Activated T-helper 17 cell treated with anti-CD3 and anti-CD28 coated beads, Interleukin-2, amount 50 U/mL, for 72 hours (primary cell): ENCODE measurements at regions not wholly inside any gene's neighbourhood (a gene's known extent, or its start where the extent isn't known, plus 50 kb on each side); places are given as distances from the start of the nearest gene placed in this dataset.

Experiments
- ATAC-seq: fragments of 150-1000 bp; cut with Tn5 transposase; replicated peaks from 2 replicates; pipeline ENCODE4 v1.10.0; 2021; ENCODE audit warnings: mild to moderate bottlenecking, moderate library complexity
- H3K27ac Mint-ChIP-seq: one replicate; pipeline ENCODE4 v1.8.0; 2022; ENCODE audit warnings: mixed read lengths
- H3K27me3 Mint-ChIP-seq: one replicate; pipeline ENCODE4 v1.8.0; 2022; ENCODE audit warnings: mixed read lengths
- H3K36me3 Mint-ChIP-seq: one replicate; pipeline ENCODE4 v1.8.0; 2022; ENCODE audit warnings: low read depth, mild to moderate bottlenecking, mixed read lengths
- H3K4me1 Mint-ChIP-seq: one replicate; pipeline ENCODE4 v1.8.0; 2022; ENCODE audit warnings: mixed read lengths
- H3K4me3 Mint-ChIP-seq: one replicate; pipeline ENCODE4 v1.8.0; 2022; ENCODE audit warnings: mild to moderate bottlenecking, mixed read lengths
- H3K9me3 Mint-ChIP-seq: one replicate; pipeline ENCODE4 v1.8.0; 2022; ENCODE audit warnings: mixed read lengths

- no peaks in the 10 kb centered on the region for H3K36me3 Mint-ChIP-seq
- peaks cover 8% of the 10 kb centered on the region for H3K27me3 Mint-ChIP-seq
- ATAC-seq = no peak
- H3K4me3 Mint-ChIP-seq = no peak overlapping the region
- H3K4me1 Mint-ChIP-seq = no peaks in the 10 kb centered on the region
- H3K9me3 Mint-ChIP-seq = no peaks in the 10 kb centered on the region
- H3K27ac Mint-ChIP-seq = no peak overlapping the region
Measured at GRCh38 chr10:22875581-22875980, 52.3 kb upstream of the ARMC3 start.

DNA sequence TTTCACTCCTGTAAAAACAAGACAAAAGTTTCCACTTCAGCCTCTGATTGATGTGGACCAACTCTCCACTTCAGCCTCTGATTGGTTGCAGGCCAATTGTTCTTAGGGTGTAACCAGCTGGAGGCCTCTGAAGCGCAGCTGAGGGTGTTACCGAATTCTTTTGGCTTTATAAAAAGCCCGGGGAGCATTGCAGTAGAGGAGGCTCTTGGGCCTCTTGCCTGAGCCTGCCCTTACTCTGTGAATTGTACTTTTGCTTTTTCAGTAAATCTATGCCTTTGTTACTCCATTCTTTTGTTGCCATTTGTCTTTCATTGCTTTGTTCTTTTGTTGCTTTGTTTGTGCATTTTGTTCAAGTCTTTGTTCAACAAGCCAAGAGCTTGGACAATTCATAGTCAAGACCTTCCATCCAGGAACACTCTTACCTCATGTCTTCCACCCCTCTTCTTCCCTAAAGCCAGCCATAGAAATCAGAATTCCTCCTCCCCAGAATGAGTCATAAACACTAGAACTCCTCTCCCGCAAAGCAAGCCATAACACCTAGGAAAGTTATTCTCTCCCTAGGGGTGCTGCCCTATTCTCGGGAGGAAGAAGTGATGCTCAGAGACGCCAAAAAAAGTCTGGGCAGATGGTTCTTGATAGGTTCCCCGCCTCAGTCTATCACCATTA is 53.5 kb upstream of the ARMC3 start:
- Mint-ChIP-seq H3K9me3 (no peaks in the 10 kb centered on the region), H3K36me3 (no peaks in the 10 kb centered on the region), H3K4me3 (no peak overlapping the region), H3K27me3 (peaks cover 5% of the 10 kb centered on the region), H3K27ac (no peak overlapping the region), H3K4me1 (no peaks in the 10 kb centered on the region)
- ATAC-seq = no peak

DNA sequence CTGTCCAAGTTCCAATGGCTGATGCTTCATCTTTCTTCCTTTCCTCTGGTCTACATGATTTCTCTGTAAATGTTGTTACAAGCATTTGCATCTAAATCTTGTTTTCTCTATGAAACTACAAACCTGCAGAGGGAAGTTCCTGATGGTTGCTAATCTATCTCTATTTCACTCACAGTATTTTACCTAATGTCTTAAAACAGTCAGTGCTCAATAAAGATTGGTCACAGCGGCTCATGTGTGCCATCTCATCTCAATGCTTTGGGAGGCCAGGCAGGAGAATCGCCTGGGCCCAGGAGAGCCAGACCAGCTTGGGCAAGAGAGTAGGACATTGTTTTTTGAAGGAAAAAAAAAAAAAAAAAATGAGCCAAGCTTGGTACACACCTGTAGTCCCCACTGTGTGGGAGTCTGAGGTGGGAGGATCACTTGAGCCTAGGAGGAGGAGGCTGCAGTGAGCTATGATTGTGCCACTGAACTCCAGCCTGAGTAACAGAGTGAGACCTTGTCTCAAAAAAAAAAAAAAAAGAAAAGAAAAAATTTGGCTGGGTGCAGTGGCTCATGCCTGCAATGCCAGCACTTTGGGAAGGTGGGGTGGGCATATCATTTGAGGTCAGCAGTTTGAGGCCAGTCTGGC is 71.3 kb upstream of the ARMC3 start:
- Mint-ChIP-seq H3K27me3 (no peaks in the 10 kb centered on the region), H3K4me1 (no peaks in the 10 kb centered on the region), H3K27ac (no peak overlapping the region), H3K36me3 (no peaks in the 10 kb centered on the region), H3K4me3 (no peak overlapping the region), H3K9me3 (no peaks in the 10 kb centered on the region)
- no peak for ATAC-seq

DNA sequence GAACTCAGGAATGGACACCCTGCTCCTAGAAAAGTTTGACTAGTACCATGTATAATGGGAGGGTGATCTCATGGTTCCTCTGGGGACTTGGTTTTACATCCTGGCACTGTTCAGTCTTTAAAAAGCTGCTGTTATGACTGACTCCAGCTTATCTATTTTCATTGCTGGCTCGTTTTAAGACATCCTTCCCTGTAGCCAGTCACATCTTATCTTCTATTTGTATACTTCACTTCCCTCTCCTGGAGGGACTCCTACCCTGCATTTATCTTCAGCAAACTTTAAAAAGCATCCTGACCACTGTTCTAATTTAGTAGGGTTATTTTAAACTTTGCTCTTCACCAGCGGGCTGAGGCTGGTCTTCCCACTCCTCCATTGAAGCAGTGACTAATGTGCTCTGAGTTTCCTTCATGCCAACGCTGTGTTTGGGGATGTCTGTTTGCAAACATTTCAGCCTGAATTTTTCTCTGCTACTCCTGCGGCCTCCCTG is 72.9 kb upstream of the ARMC3 start:
- Mint-ChIP-seq H3K4me1 (no peaks in the 10 kb centered on the region), H3K9me3 (no peaks in the 10 kb centered on the region), H3K27ac (no peak overlapping the region), H3K27me3 (no peaks in the 10 kb centered on the region), H3K4me3 (no peak overlapping the region), H3K36me3 (no peaks in the 10 kb centered on the region)
- no peak for ATAC-seq

DNA sequence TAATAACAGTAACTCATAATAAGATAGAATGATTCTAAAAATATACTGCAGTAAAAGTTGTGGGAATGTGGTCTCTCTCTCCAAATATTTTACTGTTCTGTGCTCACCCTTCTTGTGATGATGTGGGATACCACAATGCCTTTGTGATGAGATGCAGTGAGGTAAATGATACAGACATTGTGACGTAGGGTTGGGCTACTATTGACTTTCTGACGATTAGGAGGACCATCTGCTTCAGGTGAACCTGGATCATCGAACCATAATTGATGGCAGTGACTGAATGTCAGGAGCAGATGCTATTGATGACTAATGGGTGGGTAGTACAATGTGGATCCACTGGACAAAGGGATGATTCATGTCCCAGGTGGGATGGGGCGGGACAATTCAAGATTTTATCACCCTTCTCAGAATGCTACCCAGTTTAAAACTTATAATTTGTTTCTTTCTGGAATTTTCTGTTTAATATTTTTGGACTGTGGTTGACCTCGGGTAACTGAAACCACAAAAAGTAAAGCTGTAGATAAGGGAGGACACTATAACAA is 73.9 kb upstream of the ARMC3 start:
- no peaks in the 10 kb centered on the region for H3K9me3 Mint-ChIP-seq
- H3K27ac Mint-ChIP-seq = no peak overlapping the region
- no peak for ATAC-seq
- H3K4me3 Mint-ChIP-seq = no peak overlapping the region
- no peaks in the 10 kb centered on the region for H3K36me3 Mint-ChIP-seq
- peaks cover 1% of the 10 kb centered on the region for H3K4me1 Mint-ChIP-seq
- H3K27me3 Mint-ChIP-seq = peaks cover 4% of the 10 kb centered on the region

DNA sequence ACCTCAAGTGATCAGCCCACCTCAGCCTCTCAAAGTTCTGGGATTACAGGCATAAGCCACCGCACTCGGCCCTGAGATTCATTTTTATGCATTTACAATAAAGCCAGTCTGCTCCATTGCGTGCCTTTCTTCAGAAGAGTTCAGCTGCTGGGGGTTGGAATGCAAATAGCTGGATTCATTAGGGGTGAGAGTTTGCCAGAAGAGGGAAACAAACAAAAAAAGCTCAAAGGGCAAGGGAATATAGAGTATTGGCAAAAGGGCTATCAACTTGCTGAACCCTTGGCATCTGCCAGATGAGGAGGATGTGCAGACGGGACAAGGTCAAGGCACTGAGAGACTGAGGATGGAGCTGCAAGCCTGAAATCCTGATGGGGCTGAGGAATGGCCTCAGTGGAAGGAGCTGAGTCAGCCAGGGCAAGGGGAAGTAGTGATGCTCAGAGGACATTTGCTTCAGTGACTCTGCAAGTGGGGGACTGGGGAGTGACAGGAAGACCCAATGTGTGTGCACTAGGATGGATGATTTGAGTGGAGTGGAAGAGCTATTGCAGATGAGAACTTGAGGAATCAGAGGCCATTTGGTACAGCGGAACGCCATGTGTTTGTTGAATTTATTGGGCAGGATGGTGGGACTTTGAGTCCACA is 75.0 kb upstream of the ARMC3 start:
- Mint-ChIP-seq H3K27me3 (peaks cover 7% of the 10 kb centered on the region), H3K4me1 (peaks cover 5% of the 10 kb centered on the region), H3K27ac (no peak overlapping the region), H3K9me3 (no peaks in the 10 kb centered on the region), H3K4me3 (no peak overlapping the region), H3K36me3 (no peaks in the 10 kb centered on the region)
- no peak for ATAC-seq

- no peak for ATAC-seq
- Mint-ChIP-seq H3K36me3 (no peaks in the 10 kb centered on the region), H3K27me3 (peaks cover 7% of the 10 kb centered on the region), H3K9me3 (no peaks in the 10 kb centered on the region), H3K4me1 (peaks cover 5% of the 10 kb centered on the region), H3K4me3 (no peak overlapping the region), H3K27ac (no peak overlapping the region)
Measured at GRCh38 chr10:22851865-22852239, 76.0 kb upstream of the ARMC3 start.

GRCh38 chr10:22850541-22850940 is 77.3 kb upstream of the ARMC3 start:
- H3K4me1 Mint-ChIP-seq = peaks cover 5% of the 10 kb centered on the region
- ATAC-seq = no peak

DNA sequence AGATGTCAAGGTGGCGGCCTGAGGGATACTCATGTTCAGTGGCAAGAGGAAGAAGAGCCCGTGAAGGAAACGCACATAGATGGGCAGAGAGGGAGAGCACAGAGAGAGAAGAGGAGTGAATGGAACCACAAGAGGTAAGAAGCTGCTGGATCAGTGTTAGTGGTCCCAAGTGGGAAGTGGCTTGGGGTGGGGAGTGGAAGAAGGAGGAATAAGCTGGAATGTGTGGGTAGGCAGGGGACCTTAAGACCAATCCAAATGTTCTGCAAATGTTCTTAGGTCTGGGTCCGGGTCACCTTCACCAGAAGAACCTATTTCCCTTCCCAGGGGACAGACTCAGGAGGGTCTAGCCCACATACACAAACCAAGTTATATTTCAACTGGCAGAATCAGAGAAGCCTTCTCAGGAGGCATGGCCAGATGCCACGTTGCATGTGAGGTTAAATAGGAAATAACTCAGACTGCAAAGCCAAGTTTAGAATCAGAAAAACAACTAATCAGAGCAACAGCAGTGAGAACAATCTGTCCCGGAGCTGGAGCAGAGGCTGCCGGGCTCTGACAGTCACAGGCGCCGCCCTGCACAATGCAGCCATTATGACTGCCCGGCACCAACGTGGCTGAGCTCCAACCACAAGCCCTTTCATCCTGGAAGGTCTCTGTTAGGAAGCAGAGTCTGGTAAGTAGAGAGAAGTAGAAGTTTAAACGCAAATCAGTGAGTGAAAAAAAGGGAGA is 78.6 kb upstream of the ARMC3 start:
- no peak overlapping the region for H3K27ac Mint-ChIP-seq
- H3K4me3 Mint-ChIP-seq = no peak overlapping the region
- ATAC-seq = peak; percentile 23
- peaks cover 5% of the 10 kb centered on the region for H3K4me1 Mint-ChIP-seq
- H3K9me3 Mint-ChIP-seq = no peaks in the 10 kb centered on the region
- no peaks in the 10 kb centered on the region for H3K36me3 Mint-ChIP-seq
- peaks cover 7% of the 10 kb centered on the region for H3K27me3 Mint-ChIP-seq

More at GRCh38 chr10:22850541-22850940, 77.3 kb upstream of the ARMC3 start:
- Mint-ChIP-seq H3K4me3 (no peak overlapping the region), H3K36me3 (no peaks in the 10 kb centered on the region), H3K27ac (no peak overlapping the region), H3K9me3 (no peaks in the 10 kb centered on the region), H3K27me3 (peaks cover 7% of the 10 kb centered on the region)

- H3K27ac Mint-ChIP-seq = no peak overlapping the region
- no peak for ATAC-seq
Measured at GRCh38 chr10:22848509-22848908, 79.3 kb upstream of the ARMC3 start.

GRCh38 chr10:22846294-22846693 is 81.6 kb upstream of the ARMC3 start:
- ATAC-seq = no peak
- Mint-ChIP-seq H3K27me3 (peaks cover 7% of the 10 kb centered on the region), H3K4me3 (no peak overlapping the region), H3K4me1 (peaks cover 5% of the 10 kb centered on the region), H3K9me3 (no peaks in the 10 kb centered on the region), H3K27ac (no peak overlapping the region), H3K36me3 (no peaks in the 10 kb centered on the region)

More at GRCh38 chr10:22848509-22848908, 79.3 kb upstream of the ARMC3 start:
- H3K36me3 Mint-ChIP-seq = no peaks in the 10 kb centered on the region
- no peak overlapping the region for H3K4me3 Mint-ChIP-seq
- no peaks in the 10 kb centered on the region for H3K9me3 Mint-ChIP-seq
- peaks cover 5% of the 10 kb centered on the region for H3K4me1 Mint-ChIP-seq
- peaks cover 7% of the 10 kb centered on the region for H3K27me3 Mint-ChIP-seq

GRCh38 chr10:22839639-22840038 is 88.2 kb upstream of the ARMC3 start:
- no peaks in the 10 kb centered on the region for H3K4me1 Mint-ChIP-seq
- ATAC-seq = no peak
- H3K27ac Mint-ChIP-seq = no peak overlapping the region
- H3K9me3 Mint-ChIP-seq = no peaks in the 10 kb centered on the region
- no peak overlapping the region for H3K4me3 Mint-ChIP-seq
- peaks cover 4% of the 10 kb centered on the region for H3K27me3 Mint-ChIP-seq
- H3K36me3 Mint-ChIP-seq = no peaks in the 10 kb centered on the region

- Mint-ChIP-seq H3K4me1 (no peaks in the 10 kb centered on the region), H3K9me3 (no peaks in the 10 kb centered on the region), H3K27me3 (peaks cover 4% of the 10 kb centered on the region), H3K36me3 (no peaks in the 10 kb centered on the region), H3K27ac (no peak overlapping the region), H3K4me3 (no peak overlapping the region)
- ATAC-seq = no peak
Measured at GRCh38 chr10:22837771-22838170, 90.1 kb upstream of the ARMC3 start.

GRCh38 chr10:22837351-22837750 is 90.5 kb upstream of the ARMC3 start:
- Mint-ChIP-seq H3K27me3 (peaks cover 4% of the 10 kb centered on the region), H3K36me3 (no peaks in the 10 kb centered on the region), H3K27ac (no peak overlapping the region), H3K4me1 (no peaks in the 10 kb centered on the region), H3K9me3 (no peaks in the 10 kb centered on the region), H3K4me3 (no peak overlapping the region)
- no peak for ATAC-seq
